ENCODE measurements at regions not wholly inside any gene's neighbourhood (a gene's known extent, or its start where the extent isn't known, plus 50 kb on each side); places are given as distances from the start of the nearest gene placed in this dataset.

GRCh38 chr3:27540231-27540630 lies 56.0 kb upstream of the SLC4A7 start:
- no peak for TF ChIP-seq CTCF (IDR thresholded peaks at IDR 0.05; ENCODE audit: poor library complexity)
- TF ChIP-seq EZH2 (IDR thresholded peaks at IDR 0.05; ENCODE audit: borderline replicate concordance) = no peak

Measured in hepatocyte (in vitro differentiated cells).